ENCODE measurements at regions not wholly inside any gene's neighbourhood (a gene's known extent, or its start where the extent isn't known, plus 50 kb on each side); places are given as distances from the start of the nearest gene placed in this dataset.

DNA sequence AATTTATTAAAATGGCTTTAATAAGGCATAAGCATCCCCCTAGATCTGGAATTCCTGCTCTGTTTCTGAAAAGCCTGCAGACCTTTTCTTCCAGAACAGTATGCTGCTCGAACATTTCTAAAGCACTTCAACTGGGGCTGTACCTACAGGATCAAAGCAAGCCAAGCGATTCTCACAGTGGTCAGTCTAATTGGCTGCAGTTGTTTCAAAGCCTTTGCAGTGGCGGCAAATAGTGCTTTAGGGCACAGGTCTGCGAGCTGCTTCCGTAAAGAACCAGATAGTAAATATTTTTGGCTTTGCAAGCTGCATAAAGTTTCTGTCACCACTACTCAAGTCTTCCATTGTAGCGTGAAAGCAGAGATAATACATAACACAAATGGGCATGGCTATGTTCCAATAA is 88.9 kb upstream of the FBXL4 start:
- no peak overlapping the region for H2AFZ ChIP-seq (ENCODE audit: low read length)
- H3K36me3 ChIP-seq (replicated peaks in 1 of 2; ENCODE audit: control insufficient read depth in 1 of 2, insufficient read depth in 2 of 2, low read length in 2 of 2): no peaks in the 10 kb centered on the region
- no peaks in the 10 kb centered on the region for H4K20me1 ChIP-seq (ENCODE audit: insufficient read depth, low read length)
- no peak overlapping the region for H3K27ac ChIP-seq (ENCODE audit: extremely low read length, insufficient read depth, low read length)
- DNase-seq (ENCODE audit: low spot score) (no peak), FAIRE-seq (no peak), ATAC-seq (no peak)
- TF ChIP-seq, protein P1, sequence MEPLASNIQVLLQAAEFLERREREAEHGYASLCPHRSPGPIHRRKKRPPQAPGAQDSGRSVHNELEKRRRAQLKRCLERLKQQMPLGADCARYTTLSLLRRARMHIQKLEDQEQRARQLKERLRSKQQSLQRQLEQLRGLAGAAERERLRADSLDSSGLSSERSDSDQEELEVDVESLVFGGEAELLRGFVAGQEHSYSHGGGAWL (CRISPR knock-in tag; IDR thresholded peaks at IDR 0.05): no peak
- TF ChIP-seq BCL6 (CRISPR knock-in tag; IDR thresholded peaks at IDR 0.05): no peak
- no peak for TF ChIP-seq HIC2 (CRISPR knock-in tag; IDR thresholded peaks at IDR 0.05; ENCODE audit: low read depth)
- no peak for TF ChIP-seq NR2F1 (CRISPR knock-in tag; IDR thresholded peaks at IDR 0.05)
- no peak for TF ChIP-seq ATRX (CRISPR knock-in tag; IDR thresholded peaks at IDR 0.05; ENCODE audit: borderline replicate concordance)
- TF ChIP-seq XRCC5 (optimal IDR thresholded peaks at IDR 0.05; ENCODE audit: low read length): no peak
- TF ChIP-seq, protein P2, sequence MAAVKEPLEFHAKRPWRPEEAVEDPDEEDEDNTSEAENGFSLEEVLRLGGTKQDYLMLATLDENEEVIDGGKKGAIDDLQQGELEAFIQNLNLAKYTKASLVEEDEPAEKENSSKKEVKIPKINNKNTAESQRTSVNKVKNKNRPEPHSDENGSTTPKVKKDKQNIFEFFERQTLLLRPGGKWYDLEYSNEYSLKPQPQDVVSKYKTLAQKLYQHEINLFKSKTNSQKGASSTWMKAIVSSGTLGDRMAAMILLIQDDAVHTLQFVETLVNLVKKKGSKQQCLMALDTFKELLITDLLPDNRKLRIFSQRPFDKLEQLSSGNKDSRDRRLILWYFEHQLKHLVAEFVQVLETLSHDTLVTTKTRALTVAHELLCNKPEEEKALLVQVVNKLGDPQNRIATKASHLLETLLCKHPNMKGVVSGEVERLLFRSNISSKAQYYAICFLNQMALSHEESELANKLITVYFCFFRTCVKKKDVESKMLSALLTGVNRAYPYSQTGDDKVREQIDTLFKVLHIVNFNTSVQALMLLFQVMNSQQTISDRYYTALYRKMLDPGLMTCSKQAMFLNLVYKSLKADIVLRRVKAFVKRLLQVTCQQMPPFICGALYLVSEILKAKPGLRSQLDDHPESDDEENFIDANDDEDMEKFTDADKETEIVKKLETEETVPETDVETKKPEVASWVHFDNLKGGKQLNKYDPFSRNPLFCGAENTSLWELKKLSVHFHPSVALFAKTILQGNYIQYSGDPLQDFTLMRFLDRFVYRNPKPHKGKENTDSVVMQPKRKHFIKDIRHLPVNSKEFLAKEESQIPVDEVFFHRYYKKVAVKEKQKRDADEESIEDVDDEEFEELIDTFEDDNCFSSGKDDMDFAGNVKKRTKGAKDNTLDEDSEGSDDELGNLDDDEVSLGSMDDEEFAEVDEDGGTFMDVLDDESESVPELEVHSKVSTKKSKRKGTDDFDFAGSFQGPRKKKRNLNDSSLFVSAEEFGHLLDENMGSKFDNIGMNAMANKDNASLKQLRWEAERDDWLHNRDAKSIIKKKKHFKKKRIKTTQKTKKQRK (IDR thresholded peaks at IDR 0.05; ENCODE audit: low read length): no peak
- no peak for TF ChIP-seq ZFP82 (CRISPR knock-in tag; IDR thresholded peaks at IDR 0.05; ENCODE audit: borderline replicate concordance)
- TF ChIP-seq SMAD1 (CRISPR knock-in tag; IDR thresholded peaks at IDR 0.05; ENCODE audit: borderline replicate concordance, low read depth): no peak
- no peak for TF ChIP-seq SP4 (CRISPR knock-in tag; IDR thresholded peaks at IDR 0.05)
- H3K79me2 ChIP-seq (ENCODE audit: insufficient read depth, low read length): no peaks in the 10 kb centered on the region
- intact Hi-C loops (cut with micrococcal nuclease; ENCODE audit: unreplicated experiment) (no loop called here), in situ Hi-C loops (cut with HindIII; ENCODE audit: extremely low pct_ligation_motif_present, low pct_unique_long_range_greater_than_20kb) (no loop called here)
- BruUV-seq (replicated peaks): no TSS peak
- no peaks in the 10 kb centered on the region for H3K4me1 ChIP-seq (ENCODE audit: insufficient read depth, low read length)
- H3K9me3 ChIP-seq (ENCODE audit: low read length): no peaks in the 10 kb centered on the region
- H3K4me2 ChIP-seq (ENCODE audit: low read depth, low read length): no peak overlapping the region
- no peak overlapping the region for H3K9ac ChIP-seq (ENCODE audit: insufficient read depth, low read depth, low read length)
- H3K4me3 ChIP-seq (replicated peaks in 1 of 3; ENCODE audit: insufficient read depth in 1 of 3, low read depth in 2 of 3, low read length in 3 of 3): no peak overlapping the region
- POLR2A ChIA-PET: no interaction called here
- WGBS (ENCODE audit: low lambda C conversion rate): 53% methylated on average over 6 of the region's 6 CpGs
- CTCF ChIA-PET (ENCODE audit: low intra/inter-chr PET ratio, low total read pairs): no interaction called here
- no peaks in the 10 kb centered on the region; a peak in 1 of 5 replicates for H3K27me3 ChIP-seq (ENCODE audit: control insufficient read depth in 1 of 2, insufficient read depth in 2 of 2, low read length in 2 of 2)
